Endodermal cell (in vitro differentiated cells): ENCODE measurements at regions not wholly inside any gene's neighbourhood (a gene's known extent, or its start where the extent isn't known, plus 50 kb on each side); places are given as distances from the start of the nearest gene placed in this dataset.

Experiments used
- DNase-seq: peaks from one replicate; pipeline ENCODE4 v3.0.0-alpha.2; 2017
- H3K27ac ChIP-seq: 2 replicates; pipeline ENCODE4 v1.5.1; 2013; ENCODE audit warnings: mild to moderate bottlenecking, low read depth, low read length, moderate library complexity
- H3K27me3 ChIP-seq: 2 replicates; pipeline ENCODE4 v1.6.1; 2013; ENCODE audit warnings: mild to moderate bottlenecking, low read length, moderate library complexity; ENCODE audit not compliant: insufficient read depth, control insufficient read depth, poor library complexity, severe bottlenecking
- H3K36me3 ChIP-seq: 2 replicates; pipeline ENCODE4 v1.7.0; 2013; ENCODE audit warnings: mild to moderate bottlenecking, low read length, moderate library complexity; ENCODE audit not compliant: control insufficient read depth, insufficient read depth
- H3K4me1 ChIP-seq: one replicate; pipeline ENCODE4 v1.7.0; 2013; ENCODE audit warnings: low read length; ENCODE audit not compliant: control insufficient read depth, insufficient read depth
- H3K4me3 ChIP-seq: 2 replicates; pipeline ENCODE4 v1.5.1; 2013; ENCODE audit warnings: mild to moderate bottlenecking, low read length, moderate library complexity
- H3K9ac ChIP-seq: 2 replicates; pipeline ENCODE4 v1.6.1; 2013; ENCODE audit warnings: mild to moderate bottlenecking, low read length, moderate library complexity; ENCODE audit not compliant: poor library complexity, severe bottlenecking; ENCODE audit errors: extremely low read depth
- H3K9me3 ChIP-seq: 2 replicates; pipeline ENCODE4 v1.6.1; 2013; ENCODE audit warnings: mild to moderate bottlenecking, low read length, moderate library complexity; ENCODE audit not compliant: control insufficient read depth
- H3K27ac Mint-ChIP-seq: 2 replicates; pipeline ENCODE4 v1.8.0; 2020; ENCODE audit warnings: mixed read lengths
- H3K27me3 Mint-ChIP-seq: 2 replicates; pipeline ENCODE4 v1.8.0; 2021; ENCODE audit warnings: mild to moderate bottlenecking, mixed read lengths; ENCODE audit not compliant: insufficient read depth
- H3K36me3 Mint-ChIP-seq: 2 replicates; pipeline ENCODE4 v1.8.0; 2020; ENCODE audit warnings: low read depth, mixed read lengths
- H3K4me1 Mint-ChIP-seq: 2 replicates; pipeline ENCODE4 v1.8.0; 2020; ENCODE audit warnings: mixed read lengths
- H3K4me3 Mint-ChIP-seq: 2 replicates; pipeline ENCODE4 v1.8.0; 2020; ENCODE audit warnings: mild to moderate bottlenecking, moderate library complexity, mixed read lengths
- H3K9me3 Mint-ChIP-seq: 2 replicates; pipeline ENCODE4 v1.8.0; 2020; ENCODE audit warnings: mild to moderate bottlenecking, mixed read lengths
- CTCF ChIP-seq: fragments of 200-600 bp; sonication (generic); conservative IDR thresholded peaks from 2 replicates; pipeline ENCODE4 v1.5.0; 2021; ENCODE audit warnings: antibody characterized with exemption, mild to moderate bottlenecking
- WGBS, 2 experiments: methylation state at CpG; one replicate each; pipeline versions ENCODE4 v1.1.5 to v1.1.7; 2013; ENCODE audit warnings: missing lambda C conversion rate in 2 of 2, mixed read lengths in 1 of 2; ENCODE audit not compliant: insufficient coverage in 1 of 2, insufficient read length in 1 of 2; 5-methylcytosine and 5-hydroxymethylcytosine counted together

- Mint-ChIP-seq H3K27ac (no peak overlapping the region), H3K27me3 (no peaks in the 10 kb centered on the region)
These were observed 128.5 kb downstream of the HFE start for GRCh38 chr6:26215585-26216358.

GRCh38 chr6:26216359-26216885 is 129.2 kb downstream of the HFE start:
- DNase-seq = peak; percentile 91
- no peaks in the 10 kb centered on the region for H3K36me3 Mint-ChIP-seq

More at GRCh38 chr6:26215585-26216358, 128.5 kb downstream of the HFE start:
- peaks cover 19% of the 10 kb centered on the region for H3K4me1 Mint-ChIP-seq
- H3K36me3 Mint-ChIP-seq = no peaks in the 10 kb centered on the region
- DNase-seq = no peak
- Histone ChIP-seq H3K9ac (peak overlapping the region; percentile 85), H3K36me3 (no peaks in the 10 kb centered on the region), H3K9me3 (no peaks in the 10 kb centered on the region), H3K27ac (peak overlapping the region; percentile 97), H3K4me1 (no peaks in the 10 kb centered on the region), H3K4me3 (peak overlapping the region; percentile 88), H3K27me3 (no peaks in the 10 kb centered on the region)
- no peak for TF ChIP-seq CTCF
- WGBS, 2 experiments = 8 to 35% methylated on average over 30 to 31 of the region's 31 CpGs
- no peak overlapping the region for H3K4me3 Mint-ChIP-seq
- no peaks in the 10 kb centered on the region for H3K9me3 Mint-ChIP-seq

More at GRCh38 chr6:26216359-26216885, 129.2 kb downstream of the HFE start:
- no peak overlapping the region for H3K4me3 Mint-ChIP-seq
- H3K27me3 Mint-ChIP-seq = no peaks in the 10 kb centered on the region
- H3K4me1 Mint-ChIP-seq = peaks cover 19% of the 10 kb centered on the region
- Histone ChIP-seq H3K27me3 (no peaks in the 10 kb centered on the region), H3K36me3 (no peaks in the 10 kb centered on the region), H3K4me1 (no peaks in the 10 kb centered on the region), H3K27ac (peak overlapping the region; percentile 97), H3K9ac (peak overlapping the region; percentile 85), H3K9me3 (no peaks in the 10 kb centered on the region), H3K4me3 (peak overlapping the region; percentile 88)
- TF ChIP-seq CTCF = no peak
- no peak overlapping the region for H3K27ac Mint-ChIP-seq
- 4 to 31% methylated on average over 13 to 22 of the region's 22 CpGs for WGBS, 2 experiments
- no peaks in the 10 kb centered on the region for H3K9me3 Mint-ChIP-seq
